OCI-LY1 (cell line): ENCODE measurements at regions not wholly inside any gene's neighbourhood (a gene's known extent, or its start where the extent isn't known, plus 50 kb on each side); places are given as distances from the start of the nearest gene placed in this dataset.
A peak's percentile ranks its signal among the peaks of the same experiment; 100 is the strongest.

Experiments
- CTCF ChIP-seq: fragments of 200-600 bp; sonication (generic), shearing (Covaris generic); IDR thresholded peaks from 2 replicates; pipeline ENCODE4 v1.5.1; 2017; ENCODE audit warnings: mild to moderate bottlenecking, antibody characterized with exemption, low read length, moderate library complexity, mixed read lengths
- EZH2 ChIP-seq: fragments of 200-600 bp; sonication (generic), shearing (Covaris generic); IDR thresholded peaks from 2 replicates; pipeline ENCODE4 v1.8.0; 2017; ENCODE audit warnings: borderline replicate concordance, mixed run types, mild to moderate bottlenecking, antibody characterized with exemption, low read length, moderate library complexity, mixed read lengths

- TF ChIP-seq CTCF (peak; percentile 25; the same call in 1 of the 2 replicates), EZH2 (no peak)
These were observed 446.9 kb downstream of the KIF20B start for GRCh38 chr10:90148116-90148855.
